Activated CD8-positive, alpha-beta memory T cell treated with anti-CD3 and anti-CD28 coated beads, Interleukin-2, amount 50 U/mL, for 24 hours (primary cell): ENCODE measurements at regions not wholly inside any gene's neighbourhood (a gene's known extent, or its start where the extent isn't known, plus 50 kb on each side); places are given as distances from the start of the nearest gene placed in this dataset.

Experiments used
- DNase-seq: peaks from one replicate; pipeline ENCODE4 v3.0.0-alpha.2; 2020; ENCODE audit errors: extremely low read depth

- DNase-seq = no peak
Measured at GRCh38 chr6:148242180-148242579, 100.5 kb upstream of the SASH1 start.

- DNase-seq = no peak
Measured at GRCh38 chr6:148244217-148244935, 98.3 kb upstream of the SASH1 start.

GRCh38 chr6:148247386-148248063 is 95.1 kb upstream of the SASH1 start:
- no peak for DNase-seq

- no peak for DNase-seq
Measured at GRCh38 chr6:148249160-148249559, 93.5 kb upstream of the SASH1 start.

GRCh38 chr6:148249679-148250375 is 92.8 kb upstream of the SASH1 start:
- no peak for DNase-seq

GRCh38 chr6:148250975-148251685 is 91.5 kb upstream of the SASH1 start:
- no peak for DNase-seq

GRCh38 chr6:148251891-148252290 is 90.7 kb upstream of the SASH1 start:
- DNase-seq = no peak

- no peak for DNase-seq
Measured at GRCh38 chr6:148257810-148258209, 84.8 kb upstream of the SASH1 start.

GRCh38 chr6:148258868-148259267 is 83.8 kb upstream of the SASH1 start:
- no peak for DNase-seq

- no peak for DNase-seq
Measured at GRCh38 chr6:148261470-148261869, 81.2 kb upstream of the SASH1 start.

- no peak for DNase-seq
Measured at GRCh38 chr6:148263010-148263409, 79.6 kb upstream of the SASH1 start.

- DNase-seq = no peak
Measured at GRCh38 chr6:148263961-148264360, 78.7 kb upstream of the SASH1 start.

- no peak for DNase-seq
Measured at GRCh38 chr6:148265054-148265453, 77.6 kb upstream of the SASH1 start.

GRCh38 chr6:148269386-148269785 is 73.3 kb upstream of the SASH1 start:
- no peak for DNase-seq

GRCh38 chr6:148271711-148272439 is 70.8 kb upstream of the SASH1 start:
- DNase-seq = no peak

- DNase-seq = no peak
Measured at GRCh38 chr6:148272597-148272996, 70.0 kb upstream of the SASH1 start.

- no peak for DNase-seq
Measured at GRCh38 chr6:148273962-148274752, 68.5 kb upstream of the SASH1 start.

GRCh38 chr6:148274809-148275208 is 67.8 kb upstream of the SASH1 start:
- no peak for DNase-seq

- no peak for DNase-seq
Measured at GRCh38 chr6:148285205-148285604, 57.4 kb upstream of the SASH1 start.

- no peak for DNase-seq
Measured at GRCh38 chr6:148286563-148286962, 56.1 kb upstream of the SASH1 start.
